ENCODE measurements at regions not wholly inside any gene's neighbourhood (a gene's known extent, or its start where the extent isn't known, plus 50 kb on each side); places are given as distances from the start of the nearest gene placed in this dataset.

GRCh38 chr2:237150186-237150585 lies 64.5 kb downstream of the COPS8 start:
- ATAC-seq (no peak), DNase-seq (ENCODE audit: low read depth in 1 of 2, low spot score in 1 of 2) (no peak), FAIRE-seq (no peak)
- ChIA-PET POLR2A (no interaction called here), CTCF (interaction anchor here (2.0 kb wide), 1 partner anchor 422 kb away, joined by 6 read pairs; no protein-coding TSS in a partner anchor)
- Histone ChIP-seq H3K9me3 (peaks cover 32% of the 10 kb centered on the region), H3K27ac (no peak overlapping the region), H3K4me3 (no peak overlapping the region), H3K4me1 (no peaks in the 10 kb centered on the region), H3K4me2 (no peak overlapping the region)
- WGBS (ENCODE audit: missing lambda C conversion rate) = 48% methylated on average over 1 of the region's 1 CpG
- TF ChIP-seq HDAC2 (IDR thresholded peaks at IDR 0.05) = no peak

DNA sequence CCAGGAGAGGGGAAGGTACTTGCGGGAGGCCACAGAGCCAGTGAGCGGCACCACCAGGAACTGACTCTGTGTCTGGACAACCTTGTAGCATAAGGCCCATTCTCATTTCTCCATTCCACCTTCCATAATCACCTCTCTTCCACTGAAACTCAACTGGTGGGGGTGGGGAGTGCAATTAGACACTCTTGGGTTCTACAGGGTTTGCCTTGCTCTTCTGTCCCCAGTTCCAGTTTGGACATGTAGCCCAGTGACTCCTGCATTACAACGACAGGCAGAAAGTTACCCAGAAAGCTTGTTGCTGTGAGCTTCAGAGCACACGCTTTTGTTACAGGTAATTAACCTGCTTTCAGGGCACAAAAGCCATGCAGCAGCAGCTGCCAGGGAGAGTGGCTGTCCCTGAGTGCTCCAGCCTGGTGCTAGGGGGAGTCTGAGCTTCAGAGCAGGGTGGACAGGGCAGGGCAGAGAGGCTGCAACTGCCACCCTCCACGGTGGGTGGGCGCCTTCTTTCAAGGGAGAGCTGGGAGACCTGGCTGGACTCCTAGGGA lies 65.2 kb downstream of the COPS8 start:
- DNase-seq (ENCODE audit: low read depth in 1 of 2, low spot score in 1 of 2) (no peak), FAIRE-seq (no peak), ATAC-seq (no peak)
- H3K4me3 ChIP-seq = no peak overlapping the region
- no peak overlapping the region for H3K4me2 ChIP-seq
- H3K9me3 ChIP-seq = peaks cover 29% of the 10 kb centered on the region
- 90% methylated on average over 6 of the region's 6 CpGs for WGBS (ENCODE audit: missing lambda C conversion rate)
- TF ChIP-seq JUN (IDR thresholded peaks at IDR 0.05) = no peak
- TF ChIP-seq BHLHE40 (IDR thresholded peaks at IDR 0.05; ENCODE audit: low read depth, low read length) = no peak
- TF ChIP-seq RFX5 (IDR thresholded peaks at IDR 0.05) = no peak
- TF ChIP-seq CTCF (IDR thresholded peaks at IDR 0.05) = no peak
- no peak for TF ChIP-seq MAX (IDR thresholded peaks at IDR 0.05)
- no peak for TF ChIP-seq NPAS2 (CRISPR knock-in tag; IDR thresholded peaks at IDR 0.05; ENCODE audit: borderline replicate concordance)
- TF ChIP-seq ZFP36 (IDR thresholded peaks at IDR 0.05; ENCODE audit: borderline replicate concordance, partially characterized antibody) = no peak
- TF ChIP-seq, protein P1, sequence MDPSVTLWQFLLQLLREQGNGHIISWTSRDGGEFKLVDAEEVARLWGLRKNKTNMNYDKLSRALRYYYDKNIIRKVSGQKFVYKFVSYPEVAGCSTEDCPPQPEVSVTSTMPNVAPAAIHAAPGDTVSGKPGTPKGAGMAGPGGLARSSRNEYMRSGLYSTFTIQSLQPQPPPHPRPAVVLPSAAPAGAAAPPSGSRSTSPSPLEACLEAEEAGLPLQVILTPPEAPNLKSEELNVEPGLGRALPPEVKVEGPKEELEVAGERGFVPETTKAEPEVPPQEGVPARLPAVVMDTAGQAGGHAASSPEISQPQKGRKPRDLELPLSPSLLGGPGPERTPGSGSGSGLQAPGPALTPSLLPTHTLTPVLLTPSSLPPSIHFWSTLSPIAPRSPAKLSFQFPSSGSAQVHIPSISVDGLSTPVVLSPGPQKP (IDR thresholded peaks at IDR 0.05; ENCODE audit: low read depth, low read length) = no peak
- no peak for TF ChIP-seq EP300 (IDR thresholded peaks at IDR 0.05)
- TF ChIP-seq HOXA7 (CRISPR knock-in tag; IDR thresholded peaks at IDR 0.05) = no peak
- H3K4me1 ChIP-seq = no peaks in the 10 kb centered on the region
- POLR2A ChIA-PET = no interaction called here
- CTCF ChIA-PET = interaction anchor here (1.1 to 2.0 kb wide), 5 partner anchors 9 to 421 kb away, joined by 3 to 6 read pairs (median 4); no protein-coding TSS in a partner anchor
- no peak overlapping the region for H3K27ac ChIP-seq

DNA sequence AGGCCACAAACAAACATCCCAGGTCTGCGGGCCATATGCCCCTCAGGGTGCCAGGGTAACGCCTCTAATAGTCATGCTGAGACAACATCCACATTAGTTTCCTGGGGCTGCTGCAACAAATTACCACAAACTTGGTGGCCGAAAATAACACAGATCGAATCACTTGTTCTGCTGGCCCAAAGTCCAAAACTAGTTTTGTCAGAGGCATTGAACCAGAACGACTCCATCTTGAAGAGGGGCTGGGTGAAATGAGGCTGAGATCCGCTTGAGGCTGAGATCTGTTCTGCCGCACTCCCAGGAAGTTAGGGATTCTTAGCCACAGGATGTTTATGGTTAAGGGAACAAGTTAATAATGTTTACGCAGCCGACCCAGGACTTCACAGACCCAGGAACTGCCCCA lies 66.7 kb downstream of the COPS8 start:
- Histone ChIP-seq H3K4me1 (no peaks in the 10 kb centered on the region), H3K4me2 (no peak overlapping the region), H3K9me3 (peaks cover 15% of the 10 kb centered on the region), H3K27ac (no peak overlapping the region), H3K4me3 (no peak overlapping the region)
- FAIRE-seq = no peak
- DNase-seq (ENCODE audit: low read depth in 1 of 2, low spot score in 1 of 2) = no peak
- CTCF ChIA-PET = interaction anchor here (1.8 to 3.0 kb wide), 3 partner anchors 14 to 421 kb away, joined by 5 to 23 read pairs (median 16); no protein-coding TSS in a partner anchor
- WGBS (ENCODE audit: missing lambda C conversion rate) = 75% methylated on average over 9 of the region's 9 CpGs
- POLR2A ChIA-PET = no interaction called here
- TF ChIP-seq SREBF2 (IDR thresholded peaks at IDR 0.05) (no peak), HOXB13 (CRISPR knock-in tag; IDR thresholded peaks at IDR 0.05; ENCODE audit: low read depth) (no peak), CBX8 (IDR thresholded peaks at IDR 0.05) (no peak), HOXB5 (CRISPR knock-in tag; IDR thresholded peaks at IDR 0.05) (no peak), ZFP36 (IDR thresholded peaks at IDR 0.05; ENCODE audit: borderline replicate concordance, partially characterized antibody) (no peak)
- TF ChIP-seq, protein P2, sequence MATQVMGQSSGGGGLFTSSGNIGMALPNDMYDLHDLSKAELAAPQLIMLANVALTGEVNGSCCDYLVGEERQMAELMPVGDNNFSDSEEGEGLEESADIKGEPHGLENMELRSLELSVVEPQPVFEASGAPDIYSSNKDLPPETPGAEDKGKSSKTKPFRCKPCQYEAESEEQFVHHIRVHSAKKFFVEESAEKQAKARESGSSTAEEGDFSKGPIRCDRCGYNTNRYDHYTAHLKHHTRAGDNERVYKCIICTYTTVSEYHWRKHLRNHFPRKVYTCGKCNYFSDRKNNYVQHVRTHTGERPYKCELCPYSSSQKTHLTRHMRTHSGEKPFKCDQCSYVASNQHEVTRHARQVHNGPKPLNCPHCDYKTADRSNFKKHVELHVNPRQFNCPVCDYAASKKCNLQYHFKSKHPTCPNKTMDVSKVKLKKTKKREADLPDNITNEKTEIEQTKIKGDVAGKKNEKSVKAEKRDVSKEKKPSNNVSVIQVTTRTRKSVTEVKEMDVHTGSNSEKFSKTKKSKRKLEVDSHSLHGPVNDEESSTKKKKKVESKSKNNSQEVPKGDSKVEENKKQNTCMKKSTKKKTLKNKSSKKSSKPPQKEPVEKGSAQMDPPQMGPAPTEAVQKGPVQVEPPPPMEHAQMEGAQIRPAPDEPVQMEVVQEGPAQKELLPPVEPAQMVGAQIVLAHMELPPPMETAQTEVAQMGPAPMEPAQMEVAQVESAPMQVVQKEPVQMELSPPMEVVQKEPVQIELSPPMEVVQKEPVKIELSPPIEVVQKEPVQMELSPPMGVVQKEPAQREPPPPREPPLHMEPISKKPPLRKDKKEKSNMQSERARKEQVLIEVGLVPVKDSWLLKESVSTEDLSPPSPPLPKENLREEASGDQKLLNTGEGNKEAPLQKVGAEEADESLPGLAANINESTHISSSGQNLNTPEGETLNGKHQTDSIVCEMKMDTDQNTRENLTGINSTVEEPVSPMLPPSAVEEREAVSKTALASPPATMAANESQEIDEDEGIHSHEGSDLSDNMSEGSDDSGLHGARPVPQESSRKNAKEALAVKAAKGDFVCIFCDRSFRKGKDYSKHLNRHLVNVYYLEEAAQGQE (IDR thresholded peaks at IDR 0.05) = no peak
- ATAC-seq = no peak

All from A549 (cell line).